Activated CD4-positive, alpha-beta T cell treated with anti-CD3 and anti-CD28 coated beads, Interleukin-2, amount 50 U/mL, for 24 hours (primary cell): ENCODE measurements at regions not wholly inside any gene's neighbourhood (a gene's known extent, or its start where the extent isn't known, plus 50 kb on each side); places are given as distances from the start of the nearest gene placed in this dataset.

ENCODE experiments used
- DNase-seq, 2 donors: peaks; one replicate each; pipeline ENCODE4 v3.0.0-alpha.2; 2020; ENCODE audit warnings: low read depth in 1 of 2, low spot score in 1 of 2

- DNase-seq = no peak
These were observed 1404.9 kb upstream of the SLC39A10 start for GRCh38 chr2:194252127-194252526.

GRCh38 chr2:194232600-194232999 lies 1424.4 kb upstream of the SLC39A10 start:
- DNase-seq = no peak

GRCh38 chr2:194223218-194223617 lies 1433.8 kb upstream of the SLC39A10 start:
- no peak for DNase-seq

- no peak for DNase-seq
These were observed 1442.8 kb upstream of the SLC39A10 start for GRCh38 chr2:194214192-194214591.

GRCh38 chr2:194205568-194206227 lies 1451.3 kb upstream of the SLC39A10 start:
- no peak for DNase-seq

DNA sequence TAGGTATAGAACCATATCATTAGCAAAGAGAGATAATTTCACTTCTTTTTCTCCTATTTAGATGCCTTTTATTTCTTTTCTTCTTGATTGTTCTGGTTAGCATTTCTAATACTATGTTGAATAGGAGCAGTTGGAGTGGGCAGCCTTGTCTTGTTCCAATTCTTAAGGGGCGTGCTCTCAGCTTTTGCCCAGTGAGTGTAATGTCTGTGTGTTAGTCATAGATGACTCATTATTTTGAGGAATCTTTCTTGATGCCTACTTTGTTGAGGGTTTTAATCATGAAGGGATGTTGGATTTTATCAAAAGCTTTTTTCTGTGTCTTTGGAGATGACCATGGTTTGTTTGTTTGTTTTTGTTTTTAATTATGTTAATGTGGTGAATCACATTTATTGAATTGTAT lies 1453.1 kb upstream of the SLC39A10 start:
- DNase-seq = no peak

GRCh38 chr2:194182888-194183287 lies 1474.1 kb upstream of the SLC39A10 start:
- no peak for DNase-seq

GRCh38 chr2:194176134-194176533 lies 1480.9 kb upstream of the SLC39A10 start:
- DNase-seq = no peak

DNA sequence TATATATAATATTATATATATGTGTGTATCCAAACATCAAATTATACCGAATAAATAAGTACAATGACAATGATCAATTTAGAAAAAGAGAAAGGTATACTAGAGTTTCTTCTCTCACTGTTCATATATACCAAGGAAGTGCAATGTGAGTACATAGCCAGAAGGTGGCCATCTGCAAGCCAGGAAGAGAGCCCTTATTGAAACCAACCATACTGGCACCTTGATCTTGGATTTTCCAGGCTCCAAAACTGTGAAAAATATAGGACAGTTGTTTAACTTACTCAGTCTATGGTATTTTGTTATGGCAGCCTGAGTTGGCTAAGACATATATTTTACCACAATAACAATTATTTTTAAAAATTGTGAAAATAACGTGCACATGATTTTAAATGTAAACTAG lies 1490.2 kb upstream of the SLC39A10 start:
- DNase-seq = no peak

GRCh38 chr2:194155431-194155830 lies 1501.6 kb upstream of the SLC39A10 start:
- no peak for DNase-seq

- no peak for DNase-seq
These were observed 1505.8 kb upstream of the SLC39A10 start for GRCh38 chr2:194151231-194151630.

DNA sequence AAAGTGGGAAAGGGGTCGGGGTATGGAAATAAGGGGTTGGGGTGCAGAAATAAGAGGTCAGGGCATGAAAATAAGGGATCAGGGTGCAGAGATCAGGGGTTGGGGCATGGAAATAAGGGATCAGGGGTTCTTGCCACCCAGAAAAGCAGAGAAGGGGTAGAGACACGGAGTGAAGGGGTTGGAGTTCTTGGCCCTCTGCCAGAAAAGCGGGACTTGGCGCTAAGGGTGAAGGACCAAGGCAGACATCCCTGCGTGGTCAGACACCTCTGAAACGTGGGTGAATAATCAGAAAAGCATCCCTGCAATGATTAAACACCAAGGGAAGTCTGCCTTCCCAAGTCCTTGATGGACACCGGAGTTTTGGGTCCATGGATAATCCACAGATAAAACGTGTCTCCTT lies 1521.6 kb upstream of the SLC39A10 start:
- no peak for DNase-seq

DNA sequence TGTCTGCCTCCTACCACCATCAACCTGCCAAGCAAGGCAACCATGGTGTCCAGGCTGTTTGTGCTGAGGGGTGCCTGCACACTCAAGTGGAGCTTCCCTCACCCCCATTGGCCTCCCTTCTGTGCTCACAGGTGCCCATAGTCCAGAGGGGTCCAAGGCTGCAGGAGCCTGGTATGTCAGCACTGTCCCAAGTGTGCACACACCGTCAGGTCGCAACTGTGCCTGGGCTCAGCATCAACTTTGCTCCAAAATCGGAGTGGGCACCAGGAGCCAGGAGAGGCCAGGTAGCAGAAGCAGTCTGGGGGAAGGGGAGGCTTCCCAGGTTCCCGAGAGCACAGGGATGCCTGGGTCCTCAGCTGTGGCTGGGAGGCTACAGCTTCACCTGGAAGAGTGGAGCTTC lies 1528.2 kb upstream of the SLC39A10 start:
- DNase-seq = no peak

GRCh38 chr2:194126418-194126817 lies 1530.6 kb upstream of the SLC39A10 start:
- DNase-seq = no peak

- DNase-seq = no peak
These were observed 1540.2 kb upstream of the SLC39A10 start for GRCh38 chr2:194116861-194117260.

GRCh38 chr2:194105358-194105757 lies 1551.7 kb upstream of the SLC39A10 start:
- no peak for DNase-seq

DNA sequence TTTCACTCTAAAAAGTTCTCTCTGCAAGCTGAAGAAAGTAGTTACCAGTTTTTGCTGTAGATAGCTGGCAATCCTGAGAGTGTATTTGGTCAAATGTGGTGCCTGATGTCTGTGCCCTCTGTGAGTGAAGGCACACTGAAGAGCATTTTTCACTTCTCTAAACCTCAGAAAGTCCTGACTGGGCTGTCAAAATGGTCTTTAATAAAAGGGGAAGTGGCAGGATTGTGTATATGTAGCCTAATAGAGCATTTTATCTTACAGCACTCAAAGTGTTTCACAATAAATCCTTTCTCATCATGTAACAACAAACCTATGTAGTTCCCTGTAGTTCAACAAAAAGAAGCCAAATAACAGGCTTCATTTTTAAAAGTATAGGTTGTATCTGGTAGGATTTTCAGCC lies 1552.3 kb upstream of the SLC39A10 start:
- no peak for DNase-seq

DNA sequence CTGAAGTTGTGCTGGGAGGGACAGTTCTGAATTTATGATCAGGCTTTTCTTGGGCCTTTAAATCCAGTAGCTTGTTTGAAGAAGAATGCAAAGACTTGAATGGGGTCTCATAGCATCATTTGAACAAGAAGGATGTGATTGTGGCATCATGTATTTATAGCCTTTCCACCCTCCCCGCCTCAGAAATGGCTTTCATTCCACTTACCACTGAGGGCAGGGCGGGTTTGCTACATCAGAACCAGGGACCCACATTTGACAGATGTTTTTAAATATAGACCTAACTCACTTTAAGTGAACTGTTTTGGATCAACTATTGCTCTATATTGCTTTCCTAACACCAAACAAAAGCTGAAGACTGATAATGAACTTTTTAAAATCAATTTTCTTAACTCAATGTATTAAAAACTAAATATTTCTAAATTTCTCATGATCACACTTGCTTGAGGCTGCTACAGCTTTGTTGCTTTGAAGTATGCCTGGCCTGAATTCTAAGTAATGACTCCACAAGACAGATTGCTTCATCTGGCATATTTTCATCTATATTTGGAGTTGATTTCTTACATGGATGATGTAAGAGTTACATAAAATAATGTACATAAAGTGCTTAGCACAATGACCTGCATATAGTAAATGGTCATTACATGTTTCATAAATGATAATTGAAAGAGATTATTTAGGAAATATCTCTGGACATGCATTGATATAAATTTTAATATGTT lies 1552.9 kb upstream of the SLC39A10 start:
- no peak for DNase-seq

DNA sequence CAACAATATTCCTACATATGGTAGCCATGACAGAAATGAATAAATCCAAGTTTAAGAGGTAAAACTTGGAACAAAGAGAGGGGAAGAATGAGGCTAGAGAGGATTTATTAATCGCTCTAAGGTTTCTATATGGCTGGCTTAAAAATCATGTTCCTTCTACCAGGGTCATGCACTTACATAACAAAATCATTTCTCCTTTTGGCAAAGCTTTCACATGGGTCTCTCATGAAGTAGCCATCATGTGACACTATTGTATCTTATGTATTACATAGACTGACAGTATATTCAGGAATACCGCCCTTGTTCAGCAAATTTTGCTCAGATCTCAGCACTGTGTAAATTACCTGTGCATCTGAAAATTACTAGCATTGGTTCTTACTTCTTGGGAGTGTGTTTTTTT lies 1554.5 kb upstream of the SLC39A10 start:
- DNase-seq = no peak

DNA sequence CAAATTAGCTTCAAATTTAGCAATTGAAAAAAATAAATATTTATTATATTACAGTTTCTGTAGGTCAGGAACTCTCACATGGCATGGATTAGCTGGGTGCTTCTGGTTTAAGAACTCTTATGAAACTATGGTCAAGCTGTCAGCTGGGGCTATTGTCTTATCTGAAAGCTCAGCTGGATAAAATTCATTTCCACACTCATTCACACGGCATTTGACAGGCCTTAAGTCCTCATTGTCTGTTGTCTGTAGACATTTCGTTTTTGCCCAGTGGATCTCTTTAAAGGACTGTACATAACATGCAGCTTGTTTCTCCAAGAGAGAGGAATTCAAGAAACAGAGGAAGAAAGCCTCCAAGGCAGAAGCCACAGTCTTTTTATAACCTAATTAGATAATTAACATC lies 1556.8 kb upstream of the SLC39A10 start:
- DNase-seq = no peak

- no peak for DNase-seq
These were observed 1560.6 kb upstream of the SLC39A10 start for GRCh38 chr2:194096402-194096801.

GRCh38 chr2:194095359-194095758 lies 1561.7 kb upstream of the SLC39A10 start:
- DNase-seq = no peak
